AG04449 (cell line): ENCODE measurements at regions not wholly inside any gene's neighbourhood (a gene's known extent, or its start where the extent isn't known, plus 50 kb on each side); places are given as distances from the start of the nearest gene placed in this dataset.

Experiments
- CTCF ChIA-PET: fragments of 350-600 bp; formaldehyde crosslinking; extraction: SDS; loops from one replicate; lab custom pipeline; 2021; ENCODE audit warnings: antibody characterized with exemption; lab: Yijun Ruan, JAX
- POLR2A ChIA-PET: fragments of 400-600, 350-600 bp; formaldehyde crosslinking; extraction: SDS; loops from one replicate; lab custom pipeline; 2020; ENCODE audit warnings: antibody characterized with exemption, inconsistent platforms; lab: Yijun Ruan, JAX
- DNase-seq: peaks from one replicate; pipeline ENCODE4 v3.0.0-alpha.2; 2010; ENCODE audit warnings: low read depth, low spot score
- H3K4me3 ChIP-seq: 2 replicates; pipeline ENCODE4 v1.5.1; 2011; ENCODE audit warnings: low read depth, mild to moderate bottlenecking, control low read depth, low read length
- TF ChIP-seq, protein P1 (sequence below): IDR thresholded peaks from one replicate; pipeline ENCODE4 v1.5.1; 2011; ENCODE audit warnings: mild to moderate bottlenecking, moderate library complexity, low read length, control low read depth, inconsistent platforms; ENCODE audit not compliant: insufficient read depth; ENCODE audit errors: missing control alignments

DNA sequence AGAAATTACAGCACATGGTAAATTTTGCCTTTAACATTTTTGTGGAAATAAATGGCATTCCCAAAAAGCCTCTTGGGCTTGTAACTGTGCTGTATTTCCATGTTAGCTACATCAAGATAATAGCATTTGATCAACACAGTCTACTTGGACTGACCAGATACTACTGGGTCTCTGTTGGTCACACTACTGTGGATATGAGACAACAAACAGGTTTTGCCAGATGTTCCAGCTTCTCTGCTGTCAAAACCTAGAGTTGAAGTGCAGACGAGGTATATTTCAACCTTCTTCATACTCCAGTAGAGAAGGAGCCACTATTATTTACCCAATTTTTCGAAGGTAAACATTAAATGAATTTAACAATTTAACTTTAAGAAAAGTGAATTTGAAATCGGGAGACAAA, 284.7 kb upstream of the CITED2 start:
- no peak overlapping the region for H3K4me3 ChIP-seq
- CTCF ChIA-PET: no interaction called here
- TF ChIP-seq, protein P1, sequence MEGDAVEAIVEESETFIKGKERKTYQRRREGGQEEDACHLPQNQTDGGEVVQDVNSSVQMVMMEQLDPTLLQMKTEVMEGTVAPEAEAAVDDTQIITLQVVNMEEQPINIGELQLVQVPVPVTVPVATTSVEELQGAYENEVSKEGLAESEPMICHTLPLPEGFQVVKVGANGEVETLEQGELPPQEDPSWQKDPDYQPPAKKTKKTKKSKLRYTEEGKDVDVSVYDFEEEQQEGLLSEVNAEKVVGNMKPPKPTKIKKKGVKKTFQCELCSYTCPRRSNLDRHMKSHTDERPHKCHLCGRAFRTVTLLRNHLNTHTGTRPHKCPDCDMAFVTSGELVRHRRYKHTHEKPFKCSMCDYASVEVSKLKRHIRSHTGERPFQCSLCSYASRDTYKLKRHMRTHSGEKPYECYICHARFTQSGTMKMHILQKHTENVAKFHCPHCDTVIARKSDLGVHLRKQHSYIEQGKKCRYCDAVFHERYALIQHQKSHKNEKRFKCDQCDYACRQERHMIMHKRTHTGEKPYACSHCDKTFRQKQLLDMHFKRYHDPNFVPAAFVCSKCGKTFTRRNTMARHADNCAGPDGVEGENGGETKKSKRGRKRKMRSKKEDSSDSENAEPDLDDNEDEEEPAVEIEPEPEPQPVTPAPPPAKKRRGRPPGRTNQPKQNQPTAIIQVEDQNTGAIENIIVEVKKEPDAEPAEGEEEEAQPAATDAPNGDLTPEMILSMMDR: no peak
- DNase-seq: no peak
- POLR2A ChIA-PET: no interaction called here

DNA sequence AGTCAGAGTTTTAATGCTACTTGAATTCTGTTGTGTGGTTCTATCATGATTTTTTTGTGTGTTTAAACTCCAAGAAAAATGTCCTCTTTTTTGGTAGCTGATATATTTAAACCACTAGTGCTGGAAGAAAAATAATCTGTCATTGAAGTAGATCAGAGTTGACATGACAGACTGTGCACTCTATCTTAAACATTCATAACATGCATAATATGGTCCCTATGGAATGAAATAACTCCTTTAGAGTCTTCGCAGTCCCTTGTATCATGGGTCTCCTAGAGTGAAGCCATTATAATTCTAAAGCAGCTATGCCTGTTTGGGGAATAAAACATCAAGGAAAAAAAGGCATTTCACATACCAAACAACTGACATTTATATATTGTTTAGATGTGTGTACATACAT, 282.7 kb upstream of the CITED2 start:
- POLR2A ChIA-PET: interaction anchor here (0.7 kb wide), 1 partner anchor 283 kb away, joined by 3 read pairs; the partner anchor contains the start of gene CITED2
- H3K4me3 ChIP-seq: no peak overlapping the region
- no peak for DNase-seq
- CTCF ChIA-PET: no interaction called here
- TF ChIP-seq, protein P1: no peak

DNA sequence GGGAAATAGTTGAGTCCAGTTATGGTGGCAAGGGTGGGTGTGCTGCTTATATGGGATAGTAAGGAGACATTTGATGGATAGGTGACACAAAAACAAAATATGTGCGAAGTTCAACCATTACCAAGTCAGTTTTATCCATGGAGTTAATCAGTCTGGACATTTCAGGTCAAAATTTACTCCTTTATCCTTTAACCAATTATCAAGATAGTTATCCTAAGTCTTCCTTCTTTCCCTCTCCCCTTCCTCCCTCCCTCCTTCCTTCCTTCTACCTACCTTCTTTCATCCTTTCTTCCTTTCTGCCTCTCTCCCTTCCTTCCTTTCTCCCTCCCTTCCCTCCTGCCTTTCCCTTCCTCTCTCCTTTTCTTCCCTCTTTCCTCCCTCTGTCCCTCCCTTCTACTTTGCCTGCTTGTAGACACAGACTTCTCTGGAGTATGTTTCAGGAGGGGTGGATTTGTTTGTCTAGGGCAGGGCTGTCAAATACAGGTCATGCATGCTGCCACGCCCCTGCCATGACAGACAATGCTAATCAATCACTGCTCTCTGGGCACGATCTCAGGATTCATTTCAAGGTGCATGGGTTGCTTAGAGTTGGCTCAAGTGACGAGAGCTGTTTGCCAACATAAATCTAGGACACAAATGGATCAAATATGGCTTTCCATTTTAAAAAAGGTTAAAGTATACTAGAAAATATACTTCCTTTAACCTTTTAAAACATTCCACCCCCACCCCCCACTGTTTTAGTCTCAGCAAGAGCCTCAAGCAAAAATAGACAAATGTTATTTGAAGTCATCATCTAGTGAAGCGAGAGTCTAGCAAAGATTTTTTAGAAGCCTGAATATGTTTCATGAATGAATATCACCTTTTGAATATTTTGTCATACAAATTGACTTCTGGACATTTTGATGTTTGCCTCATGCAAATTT, 281.6 kb upstream of the CITED2 start:
- TF ChIP-seq, protein P1: no peak
- CTCF ChIA-PET: no interaction called here
- POLR2A ChIA-PET: no interaction called here

DNA sequence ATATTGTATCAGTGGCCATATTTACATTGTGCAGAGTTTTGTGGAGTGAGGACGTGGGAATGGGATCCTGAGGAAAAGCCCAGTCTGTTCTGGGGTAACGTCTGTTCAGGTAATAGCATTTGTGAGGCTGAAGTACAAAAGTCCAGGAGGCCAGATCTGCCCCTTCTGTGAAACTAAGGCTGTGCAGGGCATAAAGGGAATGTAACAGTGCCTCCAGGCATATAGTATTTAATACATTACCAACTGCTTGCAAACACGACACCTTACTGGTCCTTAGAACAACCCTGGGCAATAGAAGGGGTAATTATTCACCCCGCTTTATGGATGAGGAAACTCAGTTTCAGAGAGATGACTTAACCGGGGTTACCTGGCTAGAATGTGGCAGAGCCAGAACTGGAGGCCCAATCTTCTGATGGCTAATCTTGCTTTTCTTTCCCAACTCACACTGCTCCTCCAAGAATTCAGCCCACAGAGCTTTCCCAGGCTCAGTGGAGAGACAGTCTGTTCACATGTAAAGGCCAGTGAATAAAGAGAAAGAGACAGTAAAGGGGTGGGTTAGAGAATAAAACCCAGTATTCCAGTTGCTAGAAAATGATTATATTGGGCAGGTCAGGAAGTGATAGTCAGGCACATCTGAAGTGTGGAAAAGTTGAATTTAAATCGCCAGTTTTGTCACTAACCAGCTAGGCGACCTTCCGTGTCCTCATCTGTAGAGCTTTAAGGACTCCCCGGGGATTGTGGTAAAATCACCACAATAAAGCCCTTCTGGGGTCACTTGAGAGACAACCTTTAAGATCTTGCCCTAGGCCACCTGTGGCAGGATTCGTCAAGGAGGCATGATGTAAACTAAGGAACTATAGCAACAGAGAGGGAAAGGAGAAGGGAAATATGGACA, 280.7 kb upstream of the CITED2 start:
- ChIA-PET CTCF (no interaction called here), POLR2A (no interaction called here)
- H3K4me3 ChIP-seq: no peak overlapping the region
- DNase-seq: no peak
- TF ChIP-seq, protein P1: no peak

More for the DNA sequence above, 281.6 kb upstream of the CITED2 start:
- H3K4me3 ChIP-seq: no peak overlapping the region
- DNase-seq: no peak

DNA sequence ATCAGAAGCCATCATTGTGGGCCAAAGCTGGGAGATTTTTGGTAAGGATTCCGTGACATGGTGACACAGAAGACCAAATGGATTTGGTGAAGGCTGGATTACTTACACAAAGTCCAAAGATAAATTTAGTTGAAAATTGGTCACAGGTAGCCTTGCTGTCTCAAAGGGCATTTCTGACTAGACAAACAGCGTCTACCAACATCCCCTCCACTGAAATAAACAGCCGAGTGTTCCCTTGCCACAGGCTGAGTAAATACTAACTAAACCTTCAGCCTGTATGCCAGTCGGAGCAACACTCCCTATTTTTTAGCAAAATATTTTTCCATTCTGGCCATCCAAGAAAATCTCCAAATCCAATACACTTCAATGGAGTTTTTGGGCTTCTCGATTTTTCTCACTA, 279.9 kb upstream of the CITED2 start:
- H3K4me3 ChIP-seq: no peak overlapping the region
- TF ChIP-seq, protein P1: no peak
- CTCF ChIA-PET: interaction anchor here (1.4 kb wide), 1 partner anchor 12 kb away, joined by 3 read pairs; no protein-coding TSS in a partner anchor
- POLR2A ChIA-PET: no interaction called here
- DNase-seq: no peak
